SK-N-SH treated with all-trans-retinoic acid at 6 μM for 48 hours (cell line): ENCODE measurements at regions not wholly inside any gene's neighbourhood (a gene's known extent, or its start where the extent isn't known, plus 50 kb on each side); places are given as distances from the start of the nearest gene placed in this dataset.
"Not testable (repeated sequence)": the region's sequence is repeated elsewhere in the genome, so short reads cannot be mapped to it uniquely, and the experiment has no call there.

Experiments
- ATAC-seq: fragments of 200-7000 bp; cut with Tn5 transposase; 3 replicates; pipeline ENCODE4 v1.9.1; 2020; ENCODE audit warnings: mild to moderate bottlenecking, moderate library complexity
- ARNTL ChIP-seq: fragments of 450-650 bp; formaldehyde crosslinking; IDR thresholded peaks from 2 replicates; pipeline ENCODE4 v1.5.0; 2020; ENCODE audit warnings: low read depth, mild to moderate bottlenecking, moderate library complexity, borderline replicate concordance
- BACH2 ChIP-seq: fragments of 250-450 bp; sonication (Bioruptor Pico); IDR thresholded peaks from 2 replicates; pipeline ENCODE4 v1.9.0; 2021; ENCODE audit warnings: mild to moderate bottlenecking, borderline replicate concordance
- CREB5 ChIP-seq: fragments of 250-450 bp; sonication (Bioruptor Pico); IDR thresholded peaks from 2 replicates; pipeline ENCODE4 v1.5.1; 2020; ENCODE audit warnings: low read depth, mild to moderate bottlenecking, moderate library complexity
- CSDC2 ChIP-seq: fragments of 250-450 bp; sonication (Bioruptor Pico); IDR thresholded peaks from 2 replicates; pipeline ENCODE4 v1.5.0; 2020; ENCODE audit warnings: mild to moderate bottlenecking, moderate library complexity
- CSRNP3 ChIP-seq: fragments of 250-450 bp; sonication (Bioruptor Pico); IDR thresholded peaks from 2 replicates; pipeline ENCODE4 v1.5.1; 2021; ENCODE audit warnings: mild to moderate bottlenecking, moderate library complexity
- ESRRG ChIP-seq: fragments of 250-450 bp; sonication (Bioruptor Pico); IDR thresholded peaks from 2 replicates; pipeline ENCODE4 v1.6.1; 2021; ENCODE audit warnings: mild to moderate bottlenecking
- GLIS3 ChIP-seq: fragments of 250-450 bp; sonication (Bioruptor Pico); IDR thresholded peaks from 2 replicates; pipeline ENCODE4 v1.5.0; 2020; ENCODE audit warnings: mild to moderate bottlenecking, moderate library complexity
- ISL1 ChIP-seq: fragments of 250-450 bp; sonication (Bioruptor Pico); IDR thresholded peaks from 2 replicates; pipeline ENCODE4 v2.1.2; 2022; ENCODE audit warnings: mild to moderate bottlenecking, moderate library complexity
- OSR1 ChIP-seq: fragments of 250-450 bp; sonication (Bioruptor Pico); IDR thresholded peaks from 2 replicates; pipeline ENCODE4 v1.8.0; 2022; ENCODE audit warnings: moderate library complexity, mild to moderate bottlenecking, inconsistent platforms
- PATZ1 ChIP-seq: fragments of 250-450 bp; sonication (Bioruptor Pico); IDR thresholded peaks from 2 replicates; pipeline ENCODE4 v1.8.0; 2020; ENCODE audit warnings: mild to moderate bottlenecking, moderate library complexity, borderline replicate concordance
- POU6F1 ChIP-seq: fragments of 250-450 bp; sonication (Bioruptor Pico); IDR thresholded peaks from 2 replicates; pipeline ENCODE4 v1.8.0; 2021; ENCODE audit warnings: low read depth, mild to moderate bottlenecking, moderate library complexity, borderline replicate concordance
- PPARA ChIP-seq: fragments of 250-450 bp; sonication (Bioruptor Pico); IDR thresholded peaks from 2 replicates; pipeline ENCODE4 v1.5.0; 2020; ENCODE audit warnings: mild to moderate bottlenecking, borderline replicate concordance
- RARB ChIP-seq: fragments of 250-450 bp; sonication (Bioruptor Pico); IDR thresholded peaks from 2 replicates; pipeline ENCODE4 v1.8.0; 2021; ENCODE audit warnings: mild to moderate bottlenecking, moderate library complexity
- SNAI2 ChIP-seq: fragments of 250-450 bp; sonication (Bioruptor Pico); IDR thresholded peaks from 2 replicates; pipeline ENCODE4 v1.5.0; 2020; ENCODE audit warnings: mild to moderate bottlenecking, moderate library complexity
- TCF4 ChIP-seq: fragments of 250-450 bp; sonication (Bioruptor Pico); IDR thresholded peaks from 2 replicates; pipeline ENCODE4 v1.8.0; 2021; ENCODE audit warnings: mild to moderate bottlenecking, moderate library complexity, borderline replicate concordance
- TOX ChIP-seq: fragments of 250-450 bp; sonication (Bioruptor Pico); IDR thresholded peaks from 2 replicates; pipeline ENCODE4 v1.8.0; 2021; ENCODE audit warnings: mild to moderate bottlenecking, moderate library complexity, borderline replicate concordance
- TSHZ2 ChIP-seq: fragments of 250-450 bp; sonication (Bioruptor Pico); IDR thresholded peaks from 2 replicates; pipeline ENCODE4 v1.5.0; 2020; ENCODE audit warnings: mild to moderate bottlenecking, moderate library complexity
- ZC3H10 ChIP-seq: fragments of 250-450 bp; sonication (Bioruptor Pico); IDR thresholded peaks from 2 replicates; pipeline ENCODE4 v1.5.1; 2021; ENCODE audit warnings: mild to moderate bottlenecking, moderate library complexity
- ZFP3 ChIP-seq: fragments of 250-450 bp; sonication (Bioruptor Pico); IDR thresholded peaks from 2 replicates; pipeline ENCODE4 v1.5.0; 2020; ENCODE audit warnings: mild to moderate bottlenecking, moderate library complexity
- ZFP30 ChIP-seq: fragments of 450-650 bp; formaldehyde crosslinking; IDR thresholded peaks from 2 replicates; pipeline ENCODE4 v1.5.0; 2022; ENCODE audit warnings: mild to moderate bottlenecking, moderate library complexity
- ZNF565 ChIP-seq: fragments of 450-650 bp; formaldehyde crosslinking; conservative IDR thresholded peaks from 2 replicates; pipeline ENCODE4 v1.5.0; 2020; ENCODE audit warnings: low read depth, mild to moderate bottlenecking, moderate library complexity
- ZNF70 ChIP-seq: fragments of 450-650 bp; formaldehyde crosslinking; IDR thresholded peaks from 2 replicates; pipeline ENCODE4 v1.5.0; 2020; ENCODE audit warnings: mild to moderate bottlenecking, moderate library complexity
- ZNF8 ChIP-seq: fragments of 450-650 bp; formaldehyde crosslinking; IDR thresholded peaks from 2 replicates; pipeline ENCODE4 v1.5.0; 2020; ENCODE audit warnings: mild to moderate bottlenecking, moderate library complexity

GRCh38 chr11:100528872-100529416 is 158.1 kb upstream of the ARHGAP42 start:
- no peak for ATAC-seq
- TF ChIP-seq PATZ1 (CRISPR knock-in tag) (no peak), OSR1 (CRISPR knock-in tag) (no peak), ZNF565 (no peak), PPARA (CRISPR knock-in tag) (no peak)
- TF ChIP-seq, all 23 proteins: peak for 0

- not testable (repeated sequence) for ATAC-seq
These were observed 155.8 kb upstream of the ARHGAP42 start for GRCh38 chr11:100531290-100531689.

GRCh38 chr11:100536979-100537378 is 150.1 kb upstream of the ARHGAP42 start:
- ATAC-seq, result no peak
- TF ChIP-seq ARNTL (CRISPR knock-in tag) (no peak), ZNF70 (no peak), BACH2 (no peak), ISL1 (CRISPR knock-in tag) (no peak), PATZ1 (CRISPR knock-in tag) (no peak), CREB5 (CRISPR knock-in tag) (no peak), TSHZ2 (CRISPR knock-in tag) (no peak), ESRRG (CRISPR knock-in tag) (no peak), GLIS3 (CRISPR knock-in tag) (no peak), ZNF8 (CRISPR knock-in tag) (no peak), OSR1 (CRISPR knock-in tag) (no peak), CSRNP3 (CRISPR knock-in tag) (no peak), TCF4 (CRISPR knock-in tag) (no peak), RARB (CRISPR knock-in tag) (no peak), SNAI2 (CRISPR knock-in tag) (no peak), ZC3H10 (CRISPR knock-in tag) (no peak), PPARA (CRISPR knock-in tag) (no peak), ZFP30 (no peak)
- TF ChIP-seq, all 23 proteins: peak for 0

- TF ChIP-seq ZFP3 (CRISPR knock-in tag) (no peak), SNAI2 (CRISPR knock-in tag) (no peak), ZNF70 (no peak), ZNF8 (CRISPR knock-in tag) (no peak), CREB5 (CRISPR knock-in tag) (no peak), BACH2 (no peak), TOX (CRISPR knock-in tag) (no peak), CSDC2 (CRISPR knock-in tag) (no peak), TCF4 (CRISPR knock-in tag) (no peak), ISL1 (CRISPR knock-in tag) (no peak), RARB (CRISPR knock-in tag) (no peak), ESRRG (CRISPR knock-in tag) (no peak), PPARA (CRISPR knock-in tag) (no peak), ZC3H10 (CRISPR knock-in tag) (no peak), POU6F1 (CRISPR knock-in tag) (no peak)
- no peak for ATAC-seq
These were observed 143.7 kb upstream of the ARHGAP42 start for GRCh38 chr11:100543386-100543785.
